GM12873 (cell line): ENCODE measurements at regions not wholly inside any gene's neighbourhood (a gene's known extent, or its start where the extent isn't known, plus 50 kb on each side); places are given as distances from the start of the nearest gene placed in this dataset.

Source experiments
- TF ChIP-seq, protein P1 (sequence below): IDR thresholded peaks from 2 replicates; pipeline ENCODE4 v1.5.1; 2012; ENCODE audit warnings: low read depth, mild to moderate bottlenecking, moderate library complexity, low read length, control low read depth; ENCODE audit not compliant: insufficient read depth; ENCODE audit errors: missing control alignments

DNA sequence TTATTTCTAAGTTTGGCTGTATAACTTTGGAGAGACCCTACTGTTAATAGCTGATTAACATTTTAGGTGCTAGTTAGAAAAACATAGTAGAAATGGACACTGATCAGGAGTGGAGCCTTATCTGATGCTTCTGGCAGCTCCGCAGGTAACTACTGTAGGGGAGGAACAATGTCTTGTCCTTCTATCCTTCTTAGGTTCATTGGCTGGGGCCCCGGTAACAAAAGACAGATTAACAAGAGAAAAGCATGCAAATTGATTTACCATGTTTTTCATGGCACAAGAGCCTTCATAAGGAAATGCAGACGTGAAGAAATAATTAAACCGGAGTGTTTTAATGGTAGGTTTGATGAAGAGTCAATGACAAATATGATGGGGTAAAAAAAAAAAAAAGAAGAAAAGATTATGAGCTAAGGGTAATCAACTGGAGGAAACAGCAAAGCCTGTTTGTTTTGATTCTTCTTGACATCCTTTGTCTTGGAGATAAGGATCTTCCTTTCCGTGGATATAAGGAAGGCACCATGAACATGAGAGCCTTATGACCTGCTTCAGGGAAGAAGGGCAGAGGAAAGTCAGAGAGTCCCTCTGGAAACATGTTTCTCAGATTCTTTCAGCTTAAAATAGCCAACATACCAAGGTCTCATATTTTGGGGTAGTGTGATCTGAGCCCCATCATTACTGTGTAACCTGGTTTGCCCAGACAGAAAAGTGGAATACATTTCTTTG, 62.4 kb upstream of the GCFC2 start:
- TF ChIP-seq, protein P1, sequence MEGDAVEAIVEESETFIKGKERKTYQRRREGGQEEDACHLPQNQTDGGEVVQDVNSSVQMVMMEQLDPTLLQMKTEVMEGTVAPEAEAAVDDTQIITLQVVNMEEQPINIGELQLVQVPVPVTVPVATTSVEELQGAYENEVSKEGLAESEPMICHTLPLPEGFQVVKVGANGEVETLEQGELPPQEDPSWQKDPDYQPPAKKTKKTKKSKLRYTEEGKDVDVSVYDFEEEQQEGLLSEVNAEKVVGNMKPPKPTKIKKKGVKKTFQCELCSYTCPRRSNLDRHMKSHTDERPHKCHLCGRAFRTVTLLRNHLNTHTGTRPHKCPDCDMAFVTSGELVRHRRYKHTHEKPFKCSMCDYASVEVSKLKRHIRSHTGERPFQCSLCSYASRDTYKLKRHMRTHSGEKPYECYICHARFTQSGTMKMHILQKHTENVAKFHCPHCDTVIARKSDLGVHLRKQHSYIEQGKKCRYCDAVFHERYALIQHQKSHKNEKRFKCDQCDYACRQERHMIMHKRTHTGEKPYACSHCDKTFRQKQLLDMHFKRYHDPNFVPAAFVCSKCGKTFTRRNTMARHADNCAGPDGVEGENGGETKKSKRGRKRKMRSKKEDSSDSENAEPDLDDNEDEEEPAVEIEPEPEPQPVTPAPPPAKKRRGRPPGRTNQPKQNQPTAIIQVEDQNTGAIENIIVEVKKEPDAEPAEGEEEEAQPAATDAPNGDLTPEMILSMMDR: no peak

DNA sequence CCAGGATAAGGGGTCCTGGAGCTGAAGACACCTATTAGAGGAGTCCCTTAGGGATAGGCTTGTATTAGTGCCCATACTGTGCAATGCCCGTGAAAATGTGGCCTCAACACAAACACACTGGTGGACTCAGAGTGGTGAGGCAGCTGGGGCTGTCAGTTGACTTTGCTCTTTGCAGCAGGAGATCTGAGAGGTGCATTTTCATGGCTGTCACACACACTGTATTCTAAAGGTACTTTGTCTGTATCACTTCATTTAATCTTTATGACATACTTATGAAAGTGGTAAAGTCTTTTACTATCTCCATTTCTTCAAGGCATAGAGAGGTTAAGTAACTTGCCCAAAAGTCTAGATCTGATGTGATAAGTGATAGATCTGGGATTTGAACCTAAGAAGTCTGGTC, 55.1 kb upstream of the GCFC2 start:
- TF ChIP-seq, protein P1: no peak

DNA sequence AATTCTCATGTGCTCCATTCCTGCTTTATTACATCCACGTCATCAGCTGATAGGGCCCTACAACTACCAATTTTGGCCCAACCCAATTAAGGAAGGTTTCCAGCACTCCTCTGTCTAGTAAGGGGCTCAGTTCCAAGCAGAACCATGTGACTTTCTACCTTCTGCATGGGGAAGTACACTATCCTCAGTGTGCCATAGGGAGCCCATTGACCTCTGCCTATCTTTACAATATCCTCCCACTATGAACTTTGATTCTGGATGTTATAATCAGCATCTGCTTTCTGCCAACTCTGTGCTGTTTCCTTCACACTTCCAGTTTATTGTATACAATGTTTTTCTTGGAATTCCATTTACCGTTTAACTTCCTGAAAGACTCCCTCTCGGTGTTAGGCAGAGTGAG, 53.9 kb upstream of the GCFC2 start:
- TF ChIP-seq, protein P1: no peak
